PC-3 (cell line): ENCODE measurements at regions not wholly inside any gene's neighbourhood (a gene's known extent, or its start where the extent isn't known, plus 50 kb on each side); places are given as distances from the start of the nearest gene placed in this dataset.

Source experiments
- ATAC-seq: fragments of 200-7000 bp; cut with Tn5 transposase; 2 replicates; pipeline ENCODE4 v1.9.1; 2020; ENCODE audit warnings: mild to moderate bottlenecking, moderate library complexity
- BruUV-seq: library from RNA; stranded (reverse); fragments of 400-500 nt; replicated peaks from 2 replicates; lab custom pipeline; 2021; lab: Mats Ljungman, UMichigan
- CTCF ChIA-PET: fragments of 300-600 bp; sonication (Branson Sonifier 250); formaldehyde crosslinking; loops from one replicate; lab custom pipeline; 2022; ENCODE audit warnings: antibody characterized with exemption; lab: Charles Lee
- POLR2A ChIA-PET: fragments of 300-600 bp; sonication (Branson Sonifier 250); formaldehyde crosslinking; loops from one replicate; lab custom pipeline; 2022; ENCODE audit warnings: antibody characterized with exemption; ENCODE audit not compliant: unreplicated experiment; lab: Charles Lee
- DNase-seq: peaks from one replicate; pipeline ENCODE4 v3.0.0-alpha.2; 2015
- H2AFZ ChIP-seq: fragments of 300-600 bp; sonication (generic); 2 replicates; pipeline ENCODE4 v1.6.0; 2016; ENCODE audit warnings: antibody characterized with exemption, low read length
- H3F3A ChIP-seq: fragments of 300-600 bp; sonication (generic); one replicate; pipeline ENCODE4 v1.6.0; 2017; ENCODE audit warnings: antibody characterized with exemption, low read length, control low read depth, mild to moderate bottlenecking; ENCODE audit not compliant: unreplicated experiment
- H3K27ac ChIP-seq: fragments of 300-600 bp; sonication (generic); 2 replicates; pipeline ENCODE4 v1.5.1; 2016; ENCODE audit warnings: mild to moderate bottlenecking, low read length
- H3K27me3 ChIP-seq: fragments of 300-600 bp; sonication (generic); 2 replicates; pipeline ENCODE4 v1.6.1; 2016; ENCODE audit warnings: low read length, mixed read lengths
- H3K36me3 ChIP-seq: fragments of 300-600 bp; sonication (generic); 2 replicates; pipeline ENCODE4 v1.6.1; 2016; ENCODE audit warnings: low read depth, mixed run types, low read length, mixed read lengths
- H3K4me1 ChIP-seq: fragments of 300-600 bp; sonication (generic); 2 replicates; pipeline ENCODE4 v1.5.1; 2016; ENCODE audit warnings: low read length; ENCODE audit not compliant: insufficient read depth
- H3K4me2 ChIP-seq: fragments of 300-600 bp; sonication (generic); 2 replicates; pipeline ENCODE4 v1.6.0; 2016; ENCODE audit warnings: low read length
- H3K4me3 ChIP-seq: fragments of 300-600 bp; sonication (generic); 2 replicates; pipeline ENCODE4 v1.5.1; 2016; ENCODE audit warnings: mild to moderate bottlenecking, low read length, mixed read lengths
- H3K79me2 ChIP-seq: fragments of 300-600 bp; sonication (generic); 2 replicates; pipeline ENCODE4 v1.6.1; 2017; ENCODE audit warnings: low read length, mixed read lengths
- H3K9ac ChIP-seq: fragments of 300-600 bp; sonication (generic); 2 replicates; pipeline ENCODE4 v1.6.0; 2016; ENCODE audit warnings: mild to moderate bottlenecking, low read length
- H3K9me2 ChIP-seq: fragments of 300-600 bp; sonication (generic); replicated peaks from 2 replicates; pipeline ENCODE4 v1.6.1; 2016; ENCODE audit warnings: mixed run types, low read length, mixed read lengths
- H3K9me3 ChIP-seq: fragments of 300-600 bp; sonication (generic); 2 replicates; pipeline ENCODE4 v1.6.1; 2016; ENCODE audit warnings: low read length, mixed read lengths
- H4K20me1 ChIP-seq: fragments of 300-600 bp; sonication (generic); 2 replicates; pipeline ENCODE4 v1.6.1; 2016; ENCODE audit warnings: low read length, mixed read lengths
- EZH2 ChIP-seq: fragments of 300-600 bp; sonication (generic); IDR thresholded peaks from one replicate; pipeline ENCODE4 v1.6.1; 2017; ENCODE audit warnings: antibody characterized with exemption, mild to moderate bottlenecking, low read length; ENCODE audit not compliant: unreplicated experiment
- EZH2phosphoT487 ChIP-seq: fragments of 300-600 bp; sonication (generic); IDR thresholded peaks from 2 replicates; pipeline ENCODE4 v1.6.1; 2018; ENCODE audit warnings: mild to moderate bottlenecking, antibody characterized with exemption, low read length, borderline replicate concordance
- intact Hi-C: fragments of 100-400 bp; cut with micrococcal nuclease; formaldehyde crosslinking; loops from 2 replicates; pipeline ENCODE4 v1.9.0; 2023
- TF ChIP-seq, protein P1 (sequence below): fragments of 300-600 bp; sonication (generic); conservative IDR thresholded peaks from 2 replicates; pipeline ENCODE4 v1.5.1; 2017; ENCODE audit warnings: antibody characterized with exemption, low read depth, mild to moderate bottlenecking, low read length

DNA sequence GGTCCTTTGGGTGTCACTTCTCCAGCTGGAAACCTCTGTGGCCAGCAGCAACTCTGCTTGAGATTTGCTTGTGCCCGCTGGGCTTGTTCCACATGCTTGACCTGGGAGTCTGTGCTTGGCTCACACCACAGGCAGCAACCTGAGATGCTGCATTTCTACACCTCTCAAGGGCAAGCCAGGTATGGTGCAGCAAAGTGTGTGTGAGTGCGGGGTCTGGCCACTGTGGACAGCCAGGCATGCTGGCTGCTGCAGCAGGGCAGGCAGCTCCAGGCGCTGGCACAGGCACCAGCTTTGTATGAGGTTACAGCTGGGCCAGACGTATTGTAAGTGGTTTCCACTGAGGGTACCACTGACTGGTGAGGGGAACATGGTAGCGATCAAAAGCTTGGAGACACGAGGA is 242.0 kb downstream of the PTGER3 start:
- no peak overlapping the region for H2AFZ ChIP-seq
- no peaks in the 10 kb centered on the region for H3K27me3 ChIP-seq
- POLR2A ChIA-PET, result no interaction called here
- no TSS peak for BruUV-seq
- no peaks in the 10 kb centered on the region for H3K36me3 ChIP-seq
- H3K79me2 ChIP-seq, result no peaks in the 10 kb centered on the region
- no peak for DNase-seq
- H3K4me3 ChIP-seq, result no peak overlapping the region
- H3K4me1 ChIP-seq, result no peaks in the 10 kb centered on the region
- TF ChIP-seq EZH2 (no peak), EZH2phosphoT487 (no peak)
- TF ChIP-seq, protein P1, sequence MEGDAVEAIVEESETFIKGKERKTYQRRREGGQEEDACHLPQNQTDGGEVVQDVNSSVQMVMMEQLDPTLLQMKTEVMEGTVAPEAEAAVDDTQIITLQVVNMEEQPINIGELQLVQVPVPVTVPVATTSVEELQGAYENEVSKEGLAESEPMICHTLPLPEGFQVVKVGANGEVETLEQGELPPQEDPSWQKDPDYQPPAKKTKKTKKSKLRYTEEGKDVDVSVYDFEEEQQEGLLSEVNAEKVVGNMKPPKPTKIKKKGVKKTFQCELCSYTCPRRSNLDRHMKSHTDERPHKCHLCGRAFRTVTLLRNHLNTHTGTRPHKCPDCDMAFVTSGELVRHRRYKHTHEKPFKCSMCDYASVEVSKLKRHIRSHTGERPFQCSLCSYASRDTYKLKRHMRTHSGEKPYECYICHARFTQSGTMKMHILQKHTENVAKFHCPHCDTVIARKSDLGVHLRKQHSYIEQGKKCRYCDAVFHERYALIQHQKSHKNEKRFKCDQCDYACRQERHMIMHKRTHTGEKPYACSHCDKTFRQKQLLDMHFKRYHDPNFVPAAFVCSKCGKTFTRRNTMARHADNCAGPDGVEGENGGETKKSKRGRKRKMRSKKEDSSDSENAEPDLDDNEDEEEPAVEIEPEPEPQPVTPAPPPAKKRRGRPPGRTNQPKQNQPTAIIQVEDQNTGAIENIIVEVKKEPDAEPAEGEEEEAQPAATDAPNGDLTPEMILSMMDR, result no peak
- CTCF ChIA-PET, result no interaction called here
- no peaks in the 10 kb centered on the region for H3K9me3 ChIP-seq
- intact Hi-C loops, result no loop called here
- H3K4me2 ChIP-seq, result no peak overlapping the region
- H4K20me1 ChIP-seq, result no peaks in the 10 kb centered on the region
- no peaks in the 10 kb centered on the region for H3F3A ChIP-seq
- no peak for ATAC-seq
- H3K9ac ChIP-seq, result no peak overlapping the region
- no peaks in the 10 kb centered on the region for H3K9me2 ChIP-seq
- H3K27ac ChIP-seq, result no peak overlapping the region

DNA sequence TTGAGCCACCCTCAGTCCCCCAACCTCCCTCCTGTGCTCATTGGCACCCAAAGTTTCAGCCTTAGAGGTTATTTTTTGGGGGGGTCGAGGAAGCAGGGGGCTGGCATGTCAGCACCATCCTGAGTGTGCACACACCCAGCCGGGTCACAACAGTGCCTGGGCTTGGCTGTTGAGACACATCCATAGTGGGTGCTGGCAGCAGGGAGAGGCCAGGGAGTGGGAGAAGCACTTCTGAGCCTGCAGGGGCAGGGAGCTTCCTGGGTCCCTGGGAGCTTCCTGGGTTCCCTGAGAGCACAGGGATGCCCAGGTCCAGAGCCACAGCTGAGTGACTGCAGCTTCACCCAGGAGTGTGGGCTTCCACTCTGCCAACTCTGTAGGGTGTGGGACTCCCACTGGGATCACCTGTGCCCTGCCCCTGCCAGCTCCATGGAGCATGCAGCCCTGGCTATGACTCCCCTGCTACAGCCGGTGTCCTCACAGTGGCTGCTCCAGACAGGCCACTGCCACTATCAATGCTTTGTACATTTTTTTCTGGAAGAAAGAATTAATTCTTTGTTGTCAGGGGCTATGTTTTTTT is 240.4 kb downstream of the PTGER3 start:
- H3K9ac ChIP-seq, result no peak overlapping the region
- ATAC-seq (no peak), DNase-seq (no peak)
- no peaks in the 10 kb centered on the region for H4K20me1 ChIP-seq
- H3K4me3 ChIP-seq, result no peak overlapping the region
- no peaks in the 10 kb centered on the region for H3F3A ChIP-seq
- no peaks in the 10 kb centered on the region for H3K36me3 ChIP-seq
- H3K79me2 ChIP-seq, result no peaks in the 10 kb centered on the region
- H3K27ac ChIP-seq, result no peak overlapping the region
- POLR2A ChIA-PET, result no interaction called here
- no peak for TF ChIP-seq EZH2
- no peak overlapping the region for H2AFZ ChIP-seq
- H3K4me1 ChIP-seq, result no peaks in the 10 kb centered on the region
- intact Hi-C loops, result no loop called here
- no peaks in the 10 kb centered on the region for H3K9me3 ChIP-seq
- H3K9me2 ChIP-seq, result no peaks in the 10 kb centered on the region
- CTCF ChIA-PET, result no interaction called here
- BruUV-seq, result no TSS peak
- H3K27me3 ChIP-seq, result no peaks in the 10 kb centered on the region
- no peak overlapping the region for H3K4me2 ChIP-seq

DNA sequence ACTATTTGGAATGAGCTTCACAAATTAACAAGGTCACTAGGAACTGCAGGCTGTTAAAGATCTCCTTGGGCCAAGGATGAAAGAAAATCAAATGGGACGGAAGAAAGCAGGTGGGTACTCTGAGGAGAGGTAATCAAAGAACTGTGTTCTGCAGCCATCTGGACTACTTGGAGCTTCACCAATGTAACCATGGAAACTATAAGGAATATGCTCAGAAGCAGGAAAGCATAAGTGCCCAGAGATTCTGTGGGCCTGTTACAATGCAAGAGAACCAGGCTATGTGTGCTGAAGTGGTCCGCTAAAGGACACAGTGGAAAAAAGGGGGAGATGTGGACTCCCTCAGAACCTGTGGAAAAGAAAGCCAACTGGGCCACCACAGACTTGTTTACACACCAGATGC is 238.5 kb downstream of the PTGER3 start:
- Histone ChIP-seq H3K9me3 (no peaks in the 10 kb centered on the region), H3K4me2 (no peak overlapping the region), H3K36me3 (no peaks in the 10 kb centered on the region), H3K9me2 (no peaks in the 10 kb centered on the region), H2AFZ (no peak overlapping the region), H4K20me1 (no peaks in the 10 kb centered on the region), H3K4me3 (no peak overlapping the region), H3K79me2 (no peaks in the 10 kb centered on the region), H3K27me3 (no peaks in the 10 kb centered on the region), H3F3A (no peaks in the 10 kb centered on the region), H3K9ac (no peak overlapping the region), H3K4me1 (no peaks in the 10 kb centered on the region), H3K27ac (no peak overlapping the region)
- ChIA-PET CTCF (no interaction called here), POLR2A (no interaction called here)
- TF ChIP-seq EZH2phosphoT487 (no peak), EZH2 (no peak)
- TF ChIP-seq, protein P1, result no peak
- DNase-seq (no peak), ATAC-seq (no peak)
- intact Hi-C loops, result no loop called here
- no TSS peak for BruUV-seq
